Breast epithelium (tissue), 4 donors: ENCODE measurements at regions not wholly inside any gene's neighbourhood (a gene's known extent, or its start where the extent isn't known, plus 50 kb on each side); places are given as distances from the start of the nearest gene placed in this dataset.
"Not testable (repeated sequence)": the region's sequence is repeated elsewhere in the genome, so short reads cannot be mapped to it uniquely, and the experiment has no call there.

Experiments used
- DNase-seq, 2 donors: peaks; one replicate each; pipeline ENCODE4 v3.0.0-alpha.2; 2019; ENCODE audit warnings: low spot score in 2 of 2
- H3K27ac ChIP-seq, 2 donors: fragments of 200-600 bp; sonication (generic) in 1 of 2; one replicate each; pipeline ENCODE4 v1.5.1; 2016 to 2019; ENCODE audit warnings: mild to moderate bottlenecking in 1 of 2
- H3K27me3 ChIP-seq, 2 donors: fragments of 200-600 bp; sonication (generic) in 1 of 2; one replicate each; pipeline versions ENCODE4 v1.5.1 to v1.6.0; 2017 to 2019; ENCODE audit warnings: control low read depth in 1 of 2, mild to moderate bottlenecking in 1 of 2
- H3K36me3 ChIP-seq: fragments of 200-600 bp; one replicate; pipeline ENCODE4 v1.5.1; 2019
- H3K4me1 ChIP-seq, 2 donors: fragments of 200-600 bp; sonication (generic); one replicate each; pipeline ENCODE4 v1.5.1; 2016 to 2019; ENCODE audit warnings: control low read depth in 1 of 2
- H3K4me3 ChIP-seq, 3 donors: fragments of 200-600 bp; sonication (generic); 1 replicate in 2 of 3; 2 replicates in 1 of 3; pipeline ENCODE4 v1.5.1; 2016 to 2019; ENCODE audit warnings: mild to moderate bottlenecking in 3 of 3, moderate library complexity in 2 of 3
- H3K9me3 ChIP-seq, 2 donors: fragments of 200-600 bp; sonication (generic) in 1 of 2; one replicate each; pipeline ENCODE4 v1.5.1; 2016 to 2019; ENCODE audit warnings: control low read depth in 1 of 2
- POLR2A ChIP-seq: fragments of 450-650 bp; IDR thresholded peaks from one replicate; pipeline ENCODE4 v1.6.1; 2016; ENCODE audit warnings: antibody characterized with exemption, mild to moderate bottlenecking, moderate library complexity
- POLR2AphosphoS5 ChIP-seq, 3 donors: sonication (generic); formaldehyde crosslinking; IDR thresholded peaks; one replicate each; pipeline ENCODE4 v1.6.1; 2017; ENCODE audit warnings: antibody characterized with exemption in 3 of 3
- intact Hi-C: fragments of 100-400 bp; cut with DNase I; formaldehyde crosslinking; loops from one replicate; pipeline ENCODE4 v1.15.1; 2023; ENCODE audit warnings: low total_unique reads
- TF ChIP-seq, protein P1 (sequence below), 3 donors: fragments of 450-650 bp; IDR thresholded peaks; one replicate each; pipeline ENCODE4 v1.5.1; 2016 to 2017; ENCODE audit warnings: antibody characterized with exemption in 3 of 3, mild to moderate bottlenecking in 3 of 3, moderate library complexity in 3 of 3

- no peaks in the 10 kb centered on the region for H3K9me3 ChIP-seq
- intact Hi-C loops, result no loop called here
Observed at GRCh38 chr16:61419791-61420190, 616.4 kb downstream of the CDH8 start.

GRCh38 chr16:61418802-61419201 lies 617.4 kb downstream of the CDH8 start:
- H3K27me3 ChIP-seq, H3K4me1 ChIP-seq, H3K27ac ChIP-seq, H3K4me3 ChIP-seq, H3K36me3 ChIP-seq, H3K9me3 ChIP-seq, DNase-seq, intact Hi-C loops: not testable (repeated sequence)

More at GRCh38 chr16:61419791-61420190, 616.4 kb downstream of the CDH8 start:
- no peaks in the 10 kb centered on the region for H3K27me3 ChIP-seq
- no peaks in the 10 kb centered on the region for H3K36me3 ChIP-seq
- no peak overlapping the region for H3K4me3 ChIP-seq
- no peaks in the 10 kb centered on the region for H3K4me1 ChIP-seq
- DNase-seq, result no peak
- no peak overlapping the region for H3K27ac ChIP-seq
- TF ChIP-seq POLR2AphosphoS5 (IDR thresholded peaks at IDR 0.05), result no peak
- TF ChIP-seq POLR2A, result no peak
- TF ChIP-seq, protein P1, sequence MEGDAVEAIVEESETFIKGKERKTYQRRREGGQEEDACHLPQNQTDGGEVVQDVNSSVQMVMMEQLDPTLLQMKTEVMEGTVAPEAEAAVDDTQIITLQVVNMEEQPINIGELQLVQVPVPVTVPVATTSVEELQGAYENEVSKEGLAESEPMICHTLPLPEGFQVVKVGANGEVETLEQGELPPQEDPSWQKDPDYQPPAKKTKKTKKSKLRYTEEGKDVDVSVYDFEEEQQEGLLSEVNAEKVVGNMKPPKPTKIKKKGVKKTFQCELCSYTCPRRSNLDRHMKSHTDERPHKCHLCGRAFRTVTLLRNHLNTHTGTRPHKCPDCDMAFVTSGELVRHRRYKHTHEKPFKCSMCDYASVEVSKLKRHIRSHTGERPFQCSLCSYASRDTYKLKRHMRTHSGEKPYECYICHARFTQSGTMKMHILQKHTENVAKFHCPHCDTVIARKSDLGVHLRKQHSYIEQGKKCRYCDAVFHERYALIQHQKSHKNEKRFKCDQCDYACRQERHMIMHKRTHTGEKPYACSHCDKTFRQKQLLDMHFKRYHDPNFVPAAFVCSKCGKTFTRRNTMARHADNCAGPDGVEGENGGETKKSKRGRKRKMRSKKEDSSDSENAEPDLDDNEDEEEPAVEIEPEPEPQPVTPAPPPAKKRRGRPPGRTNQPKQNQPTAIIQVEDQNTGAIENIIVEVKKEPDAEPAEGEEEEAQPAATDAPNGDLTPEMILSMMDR (IDR thresholded peaks at IDR 0.05), result no peak

- H3K9me3 ChIP-seq, result no peaks in the 10 kb centered on the region
- intact Hi-C loops, result no loop called here
- TF ChIP-seq POLR2AphosphoS5 (IDR thresholded peaks at IDR 0.05) (no peak), POLR2A (no peak)
- TF ChIP-seq, protein P1 (IDR thresholded peaks at IDR 0.05), result no peak
Observed at GRCh38 chr16:61415126-61415525, 621.1 kb downstream of the CDH8 start.

DNA sequence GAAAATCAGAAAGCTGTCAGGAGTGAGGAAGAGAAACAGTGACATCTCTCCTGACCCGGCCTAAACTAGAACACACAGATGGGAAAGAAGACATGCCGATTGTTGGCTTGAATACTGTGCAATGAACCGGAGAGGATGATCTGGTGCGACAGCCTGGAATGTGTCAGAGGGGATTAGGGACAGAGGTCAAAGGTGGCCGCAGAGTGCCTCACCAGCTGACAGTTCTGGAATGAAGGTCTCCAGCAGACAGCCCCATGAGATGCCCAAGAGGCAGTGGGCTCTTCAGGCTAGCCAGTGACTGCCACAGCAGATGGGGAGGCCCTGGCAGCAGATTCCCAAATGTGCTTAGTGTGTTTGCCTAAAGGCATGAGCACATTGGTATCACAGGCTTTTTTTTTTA lies 623.2 kb downstream of the CDH8 start:
- no peak overlapping the region for H3K4me3 ChIP-seq
- DNase-seq, result no peak
- no peaks in the 10 kb centered on the region for H3K36me3 ChIP-seq
- TF ChIP-seq POLR2AphosphoS5 (IDR thresholded peaks at IDR 0.05) (no peak), POLR2A (no peak)
- TF ChIP-seq, protein P1 (IDR thresholded peaks at IDR 0.05), result no peak
- H3K9me3 ChIP-seq, result no peaks in the 10 kb centered on the region
- H3K4me1 ChIP-seq, result no peaks in the 10 kb centered on the region
- intact Hi-C loops, result no loop called here
- H3K27me3 ChIP-seq, result no peaks in the 10 kb centered on the region
- no peak overlapping the region for H3K27ac ChIP-seq

More at GRCh38 chr16:61415126-61415525, 621.1 kb downstream of the CDH8 start:
- H3K27ac ChIP-seq, result no peak overlapping the region
- no peak for DNase-seq
- no peaks in the 10 kb centered on the region for H3K27me3 ChIP-seq
- H3K4me3 ChIP-seq, result no peak overlapping the region
- H3K4me1 ChIP-seq, result no peaks in the 10 kb centered on the region
- H3K36me3 ChIP-seq, result no peaks in the 10 kb centered on the region

- Histone ChIP-seq H3K9me3 (no peaks in the 10 kb centered on the region), H3K4me3 (no peak overlapping the region), H3K4me1 (no peaks in the 10 kb centered on the region), H3K27ac (no peak overlapping the region), H3K27me3 (no peaks in the 10 kb centered on the region), H3K36me3 (no peaks in the 10 kb centered on the region)
- no peak for TF ChIP-seq POLR2AphosphoS5 (IDR thresholded peaks at IDR 0.05)
- TF ChIP-seq, protein P1 (IDR thresholded peaks at IDR 0.05), result no peak
- TF ChIP-seq POLR2A, result no peak
- no peak for DNase-seq
- intact Hi-C loops, result no loop called here
Observed at GRCh38 chr16:61412562-61412961, 623.7 kb downstream of the CDH8 start.

DNA sequence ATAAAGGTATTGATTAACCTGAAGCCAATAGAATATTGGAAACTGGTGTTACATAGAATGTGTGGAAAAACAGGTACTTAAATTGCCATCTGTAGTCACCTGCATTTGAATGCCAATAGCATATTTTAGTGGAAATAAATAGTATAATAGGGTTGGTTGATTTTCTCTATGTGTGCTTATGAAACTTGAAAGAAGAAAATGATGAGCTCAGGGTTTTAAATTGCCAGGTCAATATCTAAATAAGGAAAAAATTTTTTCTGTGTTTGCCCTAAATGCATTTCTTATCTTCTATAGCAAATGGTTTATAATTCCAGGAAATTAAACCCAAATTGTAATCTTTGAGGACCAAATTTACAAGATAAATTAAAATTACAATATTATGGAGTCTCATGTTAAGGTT lies 626.6 kb downstream of the CDH8 start:
- DNase-seq, result no peak
- intact Hi-C loops, result no loop called here
- no peaks in the 10 kb centered on the region for H3K27me3 ChIP-seq
- no peaks in the 10 kb centered on the region for H3K9me3 ChIP-seq
- H3K36me3 ChIP-seq, result no peaks in the 10 kb centered on the region
- TF ChIP-seq, protein P1 (IDR thresholded peaks at IDR 0.05), result no peak
- TF ChIP-seq POLR2A (no peak), POLR2AphosphoS5 (IDR thresholded peaks at IDR 0.05) (no peak)
- no peak overlapping the region for H3K4me3 ChIP-seq
- no peaks in the 10 kb centered on the region for H3K4me1 ChIP-seq
- H3K27ac ChIP-seq, result no peak overlapping the region
